ENCODE measurements at regions not wholly inside any gene's neighbourhood (a gene's known extent, or its start where the extent isn't known, plus 50 kb on each side); places are given as distances from the start of the nearest gene placed in this dataset.

DNA sequence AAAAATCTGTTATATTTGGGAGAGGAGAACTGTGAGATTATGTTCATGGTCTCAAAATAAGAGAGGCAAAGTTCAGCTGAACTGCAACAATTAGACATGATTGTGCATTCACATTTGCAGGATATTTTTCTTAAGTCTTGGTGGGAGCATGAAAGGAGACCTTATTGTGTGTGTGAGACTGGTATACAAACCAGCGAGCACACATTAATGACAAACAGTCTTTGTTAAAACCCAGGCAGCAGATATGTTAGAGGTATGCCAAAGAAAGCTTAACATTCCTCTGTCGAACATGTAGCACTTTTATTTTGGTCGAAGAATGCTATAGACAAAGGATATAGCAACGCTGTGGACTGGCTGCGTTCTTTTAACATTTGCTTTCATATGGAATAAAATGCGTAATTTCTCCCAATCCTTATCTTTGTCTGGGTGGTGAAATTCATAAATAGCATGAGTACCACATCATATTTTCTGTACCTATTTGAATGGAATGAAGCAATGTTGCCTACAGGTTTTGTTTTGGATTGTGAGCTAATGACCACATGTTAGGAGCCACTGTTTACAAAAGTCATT, 88.4 kb downstream of the ICOS start:
- Histone ChIP-seq H2AFZ (ENCODE audit: low read length) (no peak overlapping the region), H3K4me1 (ENCODE audit: insufficient read depth, low read length, poor library complexity, severe bottlenecking) (peaks cover 22% of the 10 kb centered on the region), H3K36me3 (ENCODE audit: insufficient read depth, low read length) (no peaks in the 10 kb centered on the region), H4K20me1 (ENCODE audit: insufficient read depth, low read length) (no peaks in the 10 kb centered on the region), H3K9me2 (ENCODE audit: insufficient read depth, low read length) (no peaks in the 10 kb centered on the region), H3K4me2 (ENCODE audit: low read length) (no peak overlapping the region), H3K79me2 (ENCODE audit: insufficient read depth, low read depth, low read length) (no peaks in the 10 kb centered on the region), H3K9me3 (ENCODE audit: low read length) (no peaks in the 10 kb centered on the region), H3K4me3 (ENCODE audit: low read depth, low read length, poor library complexity, severe bottlenecking) (no peak overlapping the region), H3K27ac (ENCODE audit: low read depth, low read length, poor library complexity, severe bottlenecking) (no peak overlapping the region)
- POLR2A ChIA-PET: interaction anchor here (0.8 to 1.2 kb wide), 2 partner anchors 12 to 121 kb away, joined by 3 read pairs; no protein-coding TSS in a partner anchor
- TF ChIP-seq, protein P1, sequence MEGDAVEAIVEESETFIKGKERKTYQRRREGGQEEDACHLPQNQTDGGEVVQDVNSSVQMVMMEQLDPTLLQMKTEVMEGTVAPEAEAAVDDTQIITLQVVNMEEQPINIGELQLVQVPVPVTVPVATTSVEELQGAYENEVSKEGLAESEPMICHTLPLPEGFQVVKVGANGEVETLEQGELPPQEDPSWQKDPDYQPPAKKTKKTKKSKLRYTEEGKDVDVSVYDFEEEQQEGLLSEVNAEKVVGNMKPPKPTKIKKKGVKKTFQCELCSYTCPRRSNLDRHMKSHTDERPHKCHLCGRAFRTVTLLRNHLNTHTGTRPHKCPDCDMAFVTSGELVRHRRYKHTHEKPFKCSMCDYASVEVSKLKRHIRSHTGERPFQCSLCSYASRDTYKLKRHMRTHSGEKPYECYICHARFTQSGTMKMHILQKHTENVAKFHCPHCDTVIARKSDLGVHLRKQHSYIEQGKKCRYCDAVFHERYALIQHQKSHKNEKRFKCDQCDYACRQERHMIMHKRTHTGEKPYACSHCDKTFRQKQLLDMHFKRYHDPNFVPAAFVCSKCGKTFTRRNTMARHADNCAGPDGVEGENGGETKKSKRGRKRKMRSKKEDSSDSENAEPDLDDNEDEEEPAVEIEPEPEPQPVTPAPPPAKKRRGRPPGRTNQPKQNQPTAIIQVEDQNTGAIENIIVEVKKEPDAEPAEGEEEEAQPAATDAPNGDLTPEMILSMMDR (conservative IDR thresholded peaks at IDR 0.05; ENCODE audit: low read length): peak; percentile 32; the same call in 1 of the 2 replicates
- TF ChIP-seq EZH2phosphoT487 (IDR thresholded peaks at IDR 0.05; ENCODE audit: borderline replicate concordance, low read depth, low read length): no peak
- CTCF ChIA-PET (ENCODE audit: unreplicated experiment): interaction anchor here (0.6 kb wide), 2 partner anchors 14 to 1919 kb away, joined by 3 read pairs; no protein-coding TSS in a partner anchor
- no peak for DNase-seq (ENCODE audit: low spot score)
- BruUV-seq (replicated peaks): no TSS peak
- intact Hi-C loops (cut with micrococcal nuclease; ENCODE audit: unreplicated experiment): loop anchor here (2.0 kb wide), 1 partner anchor 154 kb away; no protein-coding TSS in a partner anchor

- H4K20me1 ChIP-seq (ENCODE audit: insufficient read depth, low read length): no peaks in the 10 kb centered on the region
- peaks cover 22% of the 10 kb centered on the region for H3K4me1 ChIP-seq (ENCODE audit: insufficient read depth, low read length, poor library complexity, severe bottlenecking)
- no peak for TF ChIP-seq EZH2phosphoT487 (IDR thresholded peaks at IDR 0.05; ENCODE audit: borderline replicate concordance, low read depth, low read length)
- TF ChIP-seq, protein P1 (conservative IDR thresholded peaks at IDR 0.05; ENCODE audit: low read length): peak; percentile 89
- H2AFZ ChIP-seq (ENCODE audit: low read length): no peak overlapping the region; the same call in 1 of the 2 replicates
- peak; percentile 23 for DNase-seq (ENCODE audit: low spot score)
- no TSS peak for BruUV-seq (replicated peaks)
- H3K9me3 ChIP-seq (ENCODE audit: low read length): no peaks in the 10 kb centered on the region
- ChIA-PET CTCF (ENCODE audit: unreplicated experiment) (no interaction called here), POLR2A (interaction anchor here (0.8 kb wide), 1 partner anchor 373 kb away, joined by 4 read pairs; no protein-coding TSS in a partner anchor)
- H3K27ac ChIP-seq (ENCODE audit: low read depth, low read length, poor library complexity, severe bottlenecking): no peak overlapping the region
- no peaks in the 10 kb centered on the region for H3K79me2 ChIP-seq (ENCODE audit: insufficient read depth, low read depth, low read length)
- intact Hi-C loops (cut with micrococcal nuclease; ENCODE audit: unreplicated experiment): no loop called here
- H3K4me2 ChIP-seq (ENCODE audit: low read length): peak overlapping the region; percentile 49
- no peaks in the 10 kb centered on the region for H3K9me2 ChIP-seq (ENCODE audit: insufficient read depth, low read length)
- no peaks in the 10 kb centered on the region for H3K36me3 ChIP-seq (ENCODE audit: insufficient read depth, low read length)
- no peak overlapping the region for H3K4me3 ChIP-seq (ENCODE audit: low read depth, low read length, poor library complexity, severe bottlenecking)
These were observed 89.7 kb downstream of the ICOS start for GRCh38 chr2:204026294-204026693.

DNA sequence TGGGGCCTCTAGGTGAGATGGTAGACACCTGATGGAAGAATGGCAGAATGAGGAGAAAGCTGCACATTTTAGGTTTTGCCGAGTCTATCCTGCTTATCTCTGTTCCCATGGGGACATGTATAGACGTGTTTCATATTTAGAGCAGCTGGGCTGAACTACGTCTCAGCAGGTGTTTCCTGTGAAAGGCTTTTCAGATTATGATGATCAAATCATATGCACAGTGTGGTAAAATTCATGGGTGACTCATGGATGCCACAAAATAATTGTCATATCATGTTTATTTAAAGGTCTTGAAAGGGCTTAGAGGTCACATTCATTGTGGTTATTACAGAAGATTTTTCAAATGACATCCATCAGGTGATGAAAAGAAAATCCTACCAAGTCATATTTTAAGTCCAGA, 90.5 kb downstream of the ICOS start:
- DNase-seq (ENCODE audit: low spot score): peak; percentile 81
- no peaks in the 10 kb centered on the region for H3K79me2 ChIP-seq (ENCODE audit: insufficient read depth, low read depth, low read length)

More for the DNA sequence above, 90.5 kb downstream of the ICOS start:
- no peak overlapping the region for H3K27ac ChIP-seq (ENCODE audit: low read depth, low read length, poor library complexity, severe bottlenecking)
- H3K4me1 ChIP-seq (ENCODE audit: insufficient read depth, low read length, poor library complexity, severe bottlenecking): peaks cover 22% of the 10 kb centered on the region
- H2AFZ ChIP-seq (ENCODE audit: low read length): peak overlapping the region; percentile 44; the same call in 1 of the 2 replicates
- ChIA-PET CTCF (ENCODE audit: unreplicated experiment) (no interaction called here), POLR2A (interaction anchor here (1.1 kb wide), 1 partner anchor 12 kb away, joined by 8 read pairs; no protein-coding TSS in a partner anchor)
- no peaks in the 10 kb centered on the region for H3K9me3 ChIP-seq (ENCODE audit: low read length)
- no TSS peak for BruUV-seq (replicated peaks)
- H3K4me2 ChIP-seq (ENCODE audit: low read length): peak overlapping the region; percentile 49
- no peaks in the 10 kb centered on the region for H3K36me3 ChIP-seq (ENCODE audit: insufficient read depth, low read length)
- H3K4me3 ChIP-seq (ENCODE audit: low read depth, low read length, poor library complexity, severe bottlenecking): peak overlapping the region; percentile 8
- H3K9me2 ChIP-seq (ENCODE audit: insufficient read depth, low read length): no peaks in the 10 kb centered on the region
- H4K20me1 ChIP-seq (ENCODE audit: insufficient read depth, low read length): no peaks in the 10 kb centered on the region
- TF ChIP-seq, protein P1 (conservative IDR thresholded peaks at IDR 0.05; ENCODE audit: low read length): no peak
- TF ChIP-seq EZH2phosphoT487 (IDR thresholded peaks at IDR 0.05; ENCODE audit: borderline replicate concordance, low read depth, low read length): no peak
- intact Hi-C loops (cut with micrococcal nuclease; ENCODE audit: unreplicated experiment): no loop called here
